ENCODE measurements at regions not wholly inside any gene's neighbourhood (a gene's known extent, or its start where the extent isn't known, plus 50 kb on each side); places are given as distances from the start of the nearest gene placed in this dataset.

- Histone ChIP-seq H3K4me1 (ENCODE audit: control insufficient read depth, low read length) (peaks cover 31% of the 10 kb centered on the region), H3K79me2 (ENCODE audit: control insufficient read depth, low read length) (no peaks in the 10 kb centered on the region), H3K36me3 (ENCODE audit: control insufficient read depth, low read length) (no peaks in the 10 kb centered on the region), H4K20me1 (ENCODE audit: control insufficient read depth, insufficient read depth, low read depth, low read length) (no peaks in the 10 kb centered on the region), H3K9me3 (ENCODE audit: control insufficient read depth, insufficient read depth, low read length) (0 out of 2 replicates have a peak, but pooled peaks cover 3% of the 10 kb centered on the region), H3K4me3 (ENCODE audit: low read length) (no peak overlapping the region), H3K27ac (ENCODE audit: low read depth, low read length) (no peak overlapping the region), H3K9me2 (replicated peaks; ENCODE audit: control insufficient read depth, low read length) (no peaks in the 10 kb centered on the region), H3K4me2 (ENCODE audit: low read length) (no peak overlapping the region), H3K27me3 (ENCODE audit: control insufficient read depth, low read length) (peaks cover 13% of the 10 kb centered on the region), H3F3A (ENCODE audit: control insufficient read depth, insufficient read depth) (peaks cover 7% of the 10 kb centered on the region)
- TF ChIP-seq CTCF (IDR thresholded peaks at IDR 0.05; ENCODE audit: low read depth, low read length, poor library complexity, severe bottlenecking): no peak
- TF ChIP-seq EZH2phosphoT487 (IDR thresholded peaks at IDR 0.05; ENCODE audit: borderline replicate concordance, low read length): no peak
Measured at GRCh38 chr13:48583859-48584311, 51.0 kb upstream of the RCBTB2 start.

DNA sequence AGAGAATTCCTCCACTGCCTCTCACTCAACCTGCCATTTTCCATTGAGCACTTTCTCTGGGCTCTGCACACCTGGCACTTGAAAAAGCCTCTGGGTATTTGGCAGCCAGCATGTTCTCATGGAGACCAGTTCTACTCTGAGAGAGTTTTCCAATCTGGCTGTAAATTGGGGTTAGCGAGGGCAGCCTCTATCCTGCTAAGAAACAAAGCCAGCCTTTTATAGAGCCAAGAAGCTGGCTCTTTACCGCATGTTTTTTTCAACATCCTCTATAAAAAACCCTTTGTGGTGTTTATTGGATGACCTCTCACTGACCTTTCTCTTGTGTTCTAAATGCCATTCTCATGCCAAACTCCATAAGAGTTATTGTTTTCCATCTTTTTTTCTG, 52.6 kb upstream of the RCBTB2 start:
- H3K4me2 ChIP-seq (ENCODE audit: low read length): no peak overlapping the region
- no peaks in the 10 kb centered on the region for H3F3A ChIP-seq (ENCODE audit: control insufficient read depth, insufficient read depth)
- peaks cover 13% of the 10 kb centered on the region for H3K27me3 ChIP-seq (ENCODE audit: control insufficient read depth, low read length)
- H3K9me2 ChIP-seq (replicated peaks; ENCODE audit: control insufficient read depth, low read length): no peaks in the 10 kb centered on the region
- peaks cover 23% of the 10 kb centered on the region for H3K4me1 ChIP-seq (ENCODE audit: control insufficient read depth, low read length)
- no peak overlapping the region for H3K4me3 ChIP-seq (ENCODE audit: low read length)
- no peaks in the 10 kb centered on the region for H4K20me1 ChIP-seq (ENCODE audit: control insufficient read depth, insufficient read depth, low read depth, low read length)
- TF ChIP-seq CTCF (IDR thresholded peaks at IDR 0.05; ENCODE audit: low read depth, low read length, poor library complexity, severe bottlenecking) (no peak), EZH2phosphoT487 (IDR thresholded peaks at IDR 0.05; ENCODE audit: borderline replicate concordance, low read length) (no peak)
- 0 out of 2 replicates have a peak, but pooled peaks cover 3% of the 10 kb centered on the region for H3K9me3 ChIP-seq (ENCODE audit: control insufficient read depth, insufficient read depth, low read length)
- H3K79me2 ChIP-seq (ENCODE audit: control insufficient read depth, low read length): no peaks in the 10 kb centered on the region
- H3K36me3 ChIP-seq (ENCODE audit: control insufficient read depth, low read length): no peaks in the 10 kb centered on the region
- H3K27ac ChIP-seq (ENCODE audit: low read depth, low read length): no peak overlapping the region

- no peak for TF ChIP-seq EZH2phosphoT487 (IDR thresholded peaks at IDR 0.05; ENCODE audit: borderline replicate concordance, low read length)
- TF ChIP-seq CTCF (IDR thresholded peaks at IDR 0.05; ENCODE audit: low read depth, low read length, poor library complexity, severe bottlenecking): no peak
- Histone ChIP-seq H3K9me3 (ENCODE audit: control insufficient read depth, insufficient read depth, low read length) (0 out of 2 replicates have a peak, but pooled peaks cover 3% of the 10 kb centered on the region), H3K36me3 (ENCODE audit: control insufficient read depth, low read length) (no peaks in the 10 kb centered on the region), H4K20me1 (ENCODE audit: control insufficient read depth, insufficient read depth, low read depth, low read length) (no peaks in the 10 kb centered on the region), H3K4me3 (ENCODE audit: low read length) (peak overlapping the region; percentile 34), H3K4me2 (ENCODE audit: low read length) (peak overlapping the region; percentile 58), H3K9me2 (replicated peaks; ENCODE audit: control insufficient read depth, low read length) (no peaks in the 10 kb centered on the region), H3K27ac (ENCODE audit: low read depth, low read length) (no peak overlapping the region), H3K4me1 (ENCODE audit: control insufficient read depth, low read length) (peaks cover 20% of the 10 kb centered on the region), H3K27me3 (ENCODE audit: control insufficient read depth, low read length) (peaks cover 13% of the 10 kb centered on the region), H3K79me2 (ENCODE audit: control insufficient read depth, low read length) (no peaks in the 10 kb centered on the region), H3F3A (ENCODE audit: control insufficient read depth, insufficient read depth) (no peaks in the 10 kb centered on the region)
Measured at GRCh38 chr13:48586591-48587103, 53.8 kb upstream of the RCBTB2 start.
